Endothelial cell of umbilical vein (primary cell): ENCODE measurements at regions not wholly inside any gene's neighbourhood (a gene's known extent, or its start where the extent isn't known, plus 50 kb on each side); places are given as distances from the start of the nearest gene placed in this dataset.

Experiments
- BruUV-seq: library from RNA; stranded (reverse); fragments of 400-500 nt; replicated peaks from 2 replicates; lab custom pipeline; 2021; lab: Mats Ljungman, UMichigan
- CTCF ChIA-PET: fragments of 300-600, 350-600 bp; sonication (Branson Sonifier 250); formaldehyde crosslinking; loops from one replicate; lab custom pipeline; 2021; ENCODE audit warnings: antibody characterized with exemption, inconsistent platforms; lab: Charles Lee
- POLR2A ChIA-PET: fragments of 300-600, 350-600 bp; sonication (Branson Sonifier 250); formaldehyde crosslinking; loops from one replicate; lab custom pipeline; 2021; ENCODE audit warnings: antibody characterized with exemption, inconsistent platforms; lab: Charles Lee
- DNase-seq: peaks from one replicate; pipeline ENCODE4 v3.0.0-alpha.2; 2011; ENCODE audit warnings: low read depth, low spot score
- FAIRE-seq: peaks from 2 replicates; lab custom pipeline; 2011; peaks lifted over from hg19 to GRCh38; lab: Jason Lieb, UNC
- H2AFZ ChIP-seq: 2 replicates; pipeline ENCODE4 v1.6.0; 2012; ENCODE audit warnings: low read depth, low read length, control low read depth, inconsistent platforms
- H3K27ac ChIP-seq: 2 replicates; pipeline ENCODE4 v1.5.1; 2011; ENCODE audit warnings: low read depth, mild to moderate bottlenecking, control low read depth, low read length, moderate library complexity; ENCODE audit not compliant: insufficient read depth
- H3K27me3 ChIP-seq, 2 experiments: 2 replicates each; pipeline versions ENCODE4 v1.6.0 to v1.6.1; 2011; ENCODE audit warnings: low read length in 2 of 2, mixed read lengths in 1 of 2; ENCODE audit not compliant: control insufficient read depth in 2 of 2, insufficient read depth in 2 of 2
- H3K36me3 ChIP-seq, 2 experiments: 2 replicates in 1 of 2; 3 replicates in 1 of 2; pipeline ENCODE4 v1.5.1; 2011; ENCODE audit warnings: low read length in 2 of 2, mild to moderate bottlenecking in 1 of 2, moderate library complexity in 1 of 2; ENCODE audit not compliant: control insufficient read depth in 2 of 2, insufficient read depth in 2 of 2; ENCODE audit errors: extremely low read depth in 1 of 2
- H3K4me1 ChIP-seq: 3 replicates; pipeline ENCODE4 v1.5.1; 2011; ENCODE audit warnings: mild to moderate bottlenecking, low read length; ENCODE audit not compliant: control insufficient read depth, insufficient read depth; ENCODE audit errors: extremely low read depth
- H3K4me2 ChIP-seq: 2 replicates; pipeline ENCODE4 v1.6.1; 2011; ENCODE audit warnings: low read length, control low read depth, mixed read lengths; ENCODE audit not compliant: insufficient read depth
- H3K4me3 ChIP-seq, 3 experiments: fragments of 200-600 bp in 1 of 3; sonication (generic), shearing (Covaris generic) in 1 of 3; replicated peaks in 1 of 3; 2 replicates each; pipeline ENCODE4 v1.5.1; 2011 to 2016; ENCODE audit warnings: control low read depth in 3 of 3, low read length in 3 of 3, mild to moderate bottlenecking in 2 of 3, inconsistent platforms in 1 of 3, low read depth in 1 of 3, moderate library complexity in 1 of 3; ENCODE audit not compliant: insufficient read depth in 1 of 3
- H3K79me2 ChIP-seq: 2 replicates; pipeline ENCODE4 v1.6.0; 2012; ENCODE audit warnings: low read length, inconsistent platforms; ENCODE audit not compliant: control insufficient read depth, insufficient read depth
- H3K9ac ChIP-seq: replicated peaks from 2 replicates; pipeline ENCODE3; 2011; ENCODE audit warnings: low read length, control low read depth; ENCODE audit not compliant: insufficient read depth; ENCODE audit errors: extremely low read depth
- H3K9me1 ChIP-seq: replicated peaks from 3 replicates; pipeline ENCODE4 v1.6.0; 2011; ENCODE audit warnings: mild to moderate bottlenecking, low read length; ENCODE audit not compliant: control insufficient read depth, insufficient read depth; ENCODE audit errors: extremely low read depth
- H3K9me3 ChIP-seq: replicated peaks from 2 replicates; pipeline ENCODE4 v1.5.1; 2012; ENCODE audit warnings: low read length, inconsistent platforms; ENCODE audit not compliant: control insufficient read depth, insufficient read depth
- H4K20me1 ChIP-seq: replicated peaks from 2 replicates; pipeline ENCODE3; 2011; ENCODE audit warnings: mild to moderate bottlenecking, low read length; ENCODE audit not compliant: control insufficient read depth, insufficient read depth; ENCODE audit errors: extremely low read depth
- EZH2 ChIP-seq: IDR thresholded peaks from 2 replicates; pipeline ENCODE4 v1.6.1; 2012; ENCODE audit warnings: borderline replicate concordance, low read depth, mild to moderate bottlenecking, moderate library complexity, low read length, inconsistent platforms; ENCODE audit not compliant: severe bottlenecking
- FOS ChIP-seq: IDR thresholded peaks from 2 replicates; pipeline ENCODE4 v1.6.1; 2011; ENCODE audit warnings: mild to moderate bottlenecking, low read length, moderate library complexity, borderline replicate concordance; ENCODE audit not compliant: insufficient read depth
- GATA2 ChIP-seq: IDR thresholded peaks from 2 replicates; pipeline ENCODE4 v1.7.0; 2011; ENCODE audit warnings: low read depth, mild to moderate bottlenecking, moderate library complexity, mixed read lengths, low read length; ENCODE audit not compliant: insufficient read length, insufficient read depth
- JUN ChIP-seq: IDR thresholded peaks from 2 replicates; pipeline ENCODE4 v1.6.1; 2011; ENCODE audit warnings: borderline replicate concordance, low read depth; ENCODE audit not compliant: insufficient read length, insufficient read depth
- MYC ChIP-seq: IDR thresholded peaks from one replicate; pipeline ENCODE4 v1.6.1; 2011; ENCODE audit warnings: mild to moderate bottlenecking, low read depth, low read length
- POLR2A ChIP-seq: IDR thresholded peaks from 2 replicates; pipeline ENCODE4 v1.6.1; 2012; ENCODE audit warnings: low read depth, mild to moderate bottlenecking, control low read depth, low read length
- POLR2AphosphoS5 ChIP-seq: IDR thresholded peaks from 2 replicates; pipeline ENCODE4 v1.6.1; 2012; ENCODE audit warnings: low read depth, mild to moderate bottlenecking, control low read depth, low read length, moderate library complexity; ENCODE audit not compliant: insufficient read depth
- dilution Hi-C: fragments of 300-500 bp; cut with MboI; formaldehyde crosslinking; loops from one replicate; pipeline ENCODE4 v1.15.0; 2019; ENCODE audit warnings: low sequenced_read_pairs; ENCODE audit not compliant: extremely low pct_ligation_motif_present
- intact Hi-C: fragments of 100-400 bp; cut with micrococcal nuclease; formaldehyde crosslinking; loops from one replicate; pipeline ENCODE4 v1.10.0; 2022
- TF ChIP-seq, protein P1 (sequence below): IDR thresholded peaks from 2 replicates; pipeline ENCODE4 v1.6.1; 2011; ENCODE audit not compliant: insufficient read depth, insufficient read length
- TF ChIP-seq, protein P2 (sequence below), 2 donors: IDR thresholded peaks; 1 replicate in 1 of 2; 2 replicates in 1 of 2; pipeline ENCODE4 v1.5.1; 2011; ENCODE audit warnings: low read length in 2 of 2, mild to moderate bottlenecking in 2 of 2, moderate library complexity in 2 of 2, control low read depth in 1 of 2, inconsistent platforms in 1 of 2, low read depth in 1 of 2; ENCODE audit not compliant: insufficient read depth in 1 of 2; ENCODE audit errors: extremely low read depth in 1 of 2

DNA sequence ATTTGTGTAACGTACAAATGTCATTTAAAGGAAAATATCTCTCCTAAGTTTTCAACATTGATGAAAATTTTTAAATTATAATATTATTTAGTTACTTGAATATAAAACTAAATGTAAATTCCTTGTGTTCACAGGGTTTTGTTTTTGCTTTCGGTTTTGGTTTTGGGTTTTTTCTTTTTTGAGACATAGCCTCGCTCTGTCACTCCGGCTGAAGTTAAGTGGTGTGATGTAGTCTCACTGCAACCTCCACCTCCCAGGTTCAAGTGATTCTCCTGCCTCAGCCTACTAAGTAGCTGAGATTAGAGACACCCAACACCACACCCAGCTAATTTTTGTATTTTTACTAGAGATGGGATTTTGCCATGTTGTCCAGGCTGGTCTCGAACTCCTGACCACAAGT, 79.3 kb upstream of the TCF12 start:
- intact Hi-C loops (no loop called here), dilution Hi-C loops (no loop called here)
- FAIRE-seq (no peak), DNase-seq (no peak)
- Histone ChIP-seq H3K4me3 (no peak overlapping the region), H3K79me2 (no peaks in the 10 kb centered on the region), H3K36me3 (no peaks in the 10 kb centered on the region), H3K4me2 (no peak overlapping the region), H2AFZ (no peak overlapping the region), H4K20me1 (no peaks in the 10 kb centered on the region), H3K9me1 (no peaks in the 10 kb centered on the region), H3K27ac (no peak overlapping the region), H3K4me1 (no peaks in the 10 kb centered on the region), H3K27me3 (no peaks in the 10 kb centered on the region), H3K9ac (no peak overlapping the region), H3K9me3 (no peaks in the 10 kb centered on the region)
- CTCF ChIA-PET = no interaction called here
- POLR2A ChIA-PET = no interaction called here
- no TSS peak for BruUV-seq
- TF ChIP-seq, protein P1, sequence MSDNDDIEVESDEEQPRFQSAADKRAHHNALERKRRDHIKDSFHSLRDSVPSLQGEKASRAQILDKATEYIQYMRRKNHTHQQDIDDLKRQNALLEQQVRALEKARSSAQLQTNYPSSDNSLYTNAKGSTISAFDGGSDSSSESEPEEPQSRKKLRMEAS = no peak

DNA sequence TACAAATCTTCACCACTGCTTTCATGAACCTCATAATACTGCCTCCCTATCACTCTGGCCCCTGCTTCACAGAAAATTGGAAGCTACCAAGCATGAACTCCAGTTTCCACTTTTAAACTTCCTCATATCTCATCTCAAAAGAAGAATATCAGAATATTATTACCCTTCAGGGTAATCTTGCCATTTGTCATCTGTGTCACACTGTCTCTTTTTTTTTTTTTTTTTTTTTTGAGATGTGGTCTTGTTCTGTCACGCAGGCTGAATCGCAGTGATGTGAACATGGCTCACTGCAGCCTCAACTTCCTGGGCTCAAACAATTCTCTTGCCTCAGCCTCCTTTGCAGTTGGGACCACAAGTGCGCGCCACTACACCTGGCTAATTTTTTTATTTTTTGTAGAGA, 80.4 kb upstream of the TCF12 start:
- no peak for DNase-seq
- Histone ChIP-seq H4K20me1 (no peaks in the 10 kb centered on the region), H3K4me2 (no peak overlapping the region), H3K79me2 (no peaks in the 10 kb centered on the region), H3K36me3 (no peaks in the 10 kb centered on the region), H3K9ac (no peak overlapping the region), H3K4me3 (no peak overlapping the region), H3K9me1 (no peaks in the 10 kb centered on the region), H3K27ac (no peak overlapping the region), H3K9me3 (no peaks in the 10 kb centered on the region), H3K27me3 (no peaks in the 10 kb centered on the region), H2AFZ (no peak overlapping the region), H3K4me1 (no peaks in the 10 kb centered on the region)
- dilution Hi-C loops = no loop called here
- CTCF ChIA-PET = no interaction called here
- TF ChIP-seq, protein P1 = no peak
- TF ChIP-seq POLR2A (no peak), EZH2 (no peak), FOS (no peak), JUN (no peak), POLR2AphosphoS5 (no peak), GATA2 (no peak), MYC (no peak)
- TF ChIP-seq, protein P2, sequence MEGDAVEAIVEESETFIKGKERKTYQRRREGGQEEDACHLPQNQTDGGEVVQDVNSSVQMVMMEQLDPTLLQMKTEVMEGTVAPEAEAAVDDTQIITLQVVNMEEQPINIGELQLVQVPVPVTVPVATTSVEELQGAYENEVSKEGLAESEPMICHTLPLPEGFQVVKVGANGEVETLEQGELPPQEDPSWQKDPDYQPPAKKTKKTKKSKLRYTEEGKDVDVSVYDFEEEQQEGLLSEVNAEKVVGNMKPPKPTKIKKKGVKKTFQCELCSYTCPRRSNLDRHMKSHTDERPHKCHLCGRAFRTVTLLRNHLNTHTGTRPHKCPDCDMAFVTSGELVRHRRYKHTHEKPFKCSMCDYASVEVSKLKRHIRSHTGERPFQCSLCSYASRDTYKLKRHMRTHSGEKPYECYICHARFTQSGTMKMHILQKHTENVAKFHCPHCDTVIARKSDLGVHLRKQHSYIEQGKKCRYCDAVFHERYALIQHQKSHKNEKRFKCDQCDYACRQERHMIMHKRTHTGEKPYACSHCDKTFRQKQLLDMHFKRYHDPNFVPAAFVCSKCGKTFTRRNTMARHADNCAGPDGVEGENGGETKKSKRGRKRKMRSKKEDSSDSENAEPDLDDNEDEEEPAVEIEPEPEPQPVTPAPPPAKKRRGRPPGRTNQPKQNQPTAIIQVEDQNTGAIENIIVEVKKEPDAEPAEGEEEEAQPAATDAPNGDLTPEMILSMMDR (IDR thresholded peaks at IDR 0.05; ENCODE audit: extremely low read depth in 1 of 2, insufficient read depth in 1 of 2, low read depth in 1 of 2, low read length in 2 of 2) = no peak
- BruUV-seq = no TSS peak
- POLR2A ChIA-PET = no interaction called here
- FAIRE-seq = no peak
- intact Hi-C loops = no loop called here
